ENCODE measurements at regions not wholly inside any gene's neighbourhood (a gene's known extent, or its start where the extent isn't known, plus 50 kb on each side); places are given as distances from the start of the nearest gene placed in this dataset.
"Not testable (repeated sequence)": the region's sequence is repeated elsewhere in the genome, so short reads cannot be mapped to it uniquely, and the experiment has no call there.

- DNase-seq = no peak
Measured at GRCh38 chr12:38484821-38485449, 168.4 kb downstream of the ALG10B start.

- no peak for DNase-seq
Measured at GRCh38 chr12:38488866-38489265, 172.3 kb downstream of the ALG10B start.

- DNase-seq = no peak
Measured at GRCh38 chr12:38490073-38490472, 173.5 kb downstream of the ALG10B start.

GRCh38 chr12:38490941-38491340 lies 174.4 kb downstream of the ALG10B start:
- DNase-seq = no peak

GRCh38 chr12:38501481-38501880 lies 184.9 kb downstream of the ALG10B start:
- no peak for DNase-seq

GRCh38 chr12:38501991-38502390 lies 185.4 kb downstream of the ALG10B start:
- no peak for DNase-seq

- DNase-seq = no peak
Measured at GRCh38 chr12:38502415-38502814, 185.8 kb downstream of the ALG10B start.

GRCh38 chr12:38507839-38508238 lies 191.3 kb downstream of the ALG10B start:
- no peak for DNase-seq

- DNase-seq = no peak
Measured at GRCh38 chr12:38508246-38508645, 191.7 kb downstream of the ALG10B start.

- no peak for DNase-seq
Measured at GRCh38 chr12:38515912-38516311, 199.3 kb downstream of the ALG10B start.

GRCh38 chr12:38516418-38516817 lies 199.8 kb downstream of the ALG10B start:
- DNase-seq = no peak

GRCh38 chr12:38523920-38524319 lies 207.3 kb downstream of the ALG10B start:
- no peak for DNase-seq

- DNase-seq = no peak
Measured at GRCh38 chr12:38527631-38528030, 211.1 kb downstream of the ALG10B start.

- no peak for DNase-seq
Measured at GRCh38 chr12:38528527-38528926, 212.0 kb downstream of the ALG10B start.

GRCh38 chr12:38529281-38529680 lies 212.7 kb downstream of the ALG10B start:
- DNase-seq = not testable (repeated sequence)

- DNase-seq = peak; percentile 62
Measured at GRCh38 chr12:38538319-38538718, 221.7 kb downstream of the ALG10B start.

- no peak for DNase-seq
Measured at GRCh38 chr12:38540156-38540555, 223.6 kb downstream of the ALG10B start.

GRCh38 chr12:38541849-38542248 lies 225.3 kb downstream of the ALG10B start:
- DNase-seq = no peak

- peak; percentile 63 for DNase-seq
Measured at GRCh38 chr12:38543151-38543550, 226.6 kb downstream of the ALG10B start.

- peak; percentile 52 for DNase-seq
Measured at GRCh38 chr12:38544330-38545066, 227.9 kb downstream of the ALG10B start.

- DNase-seq = no peak
Measured at GRCh38 chr12:38547586-38547985, 231.0 kb downstream of the ALG10B start.

GRCh38 chr12:38555620-38556591 lies 239.3 kb downstream of the ALG10B start:
- no peak for DNase-seq

GRCh38 chr12:38556647-38557046 lies 240.1 kb downstream of the ALG10B start:
- no peak for DNase-seq
